HG03103 (cell line): ENCODE measurements at regions not wholly inside any gene's neighbourhood (a gene's known extent, or its start where the extent isn't known, plus 50 kb on each side); places are given as distances from the start of the nearest gene placed in this dataset.
"Not testable (repeated sequence)": the region's sequence is repeated elsewhere in the genome, so short reads cannot be mapped to it uniquely, and the experiment has no call there.

ENCODE experiments used
- ATAC-seq: cut with Tn5 transposase; IDR thresholded peaks from one replicate; pipeline ENCODE4 v1.9.1; 2021; ENCODE audit warnings: low read depth; ENCODE audit not compliant: unreplicated experiment

- no peak for ATAC-seq
These were observed 1141.1 kb downstream of the STIM2 start for GRCh38 chr4:28001698-28002097.

- no peak for ATAC-seq
These were observed 1143.9 kb downstream of the STIM2 start for GRCh38 chr4:28004520-28004919.

- no peak for ATAC-seq
These were observed 1145.4 kb downstream of the STIM2 start for GRCh38 chr4:28006021-28006420.

- ATAC-seq, result no peak
These were observed 1147.1 kb downstream of the STIM2 start for GRCh38 chr4:28007693-28008092.

- no peak for ATAC-seq
These were observed 1148.9 kb downstream of the STIM2 start for GRCh38 chr4:28009541-28009940.

- no peak for ATAC-seq
These were observed 1150.1 kb downstream of the STIM2 start for GRCh38 chr4:28010577-28011240.

GRCh38 chr4:28014469-28014868 is 1153.8 kb downstream of the STIM2 start:
- ATAC-seq, result no peak

GRCh38 chr4:28015996-28016395 is 1155.4 kb downstream of the STIM2 start:
- no peak for ATAC-seq

GRCh38 chr4:28038253-28038652 is 1177.6 kb downstream of the STIM2 start:
- not testable (repeated sequence) for ATAC-seq

- ATAC-seq, result no peak
These were observed 1201.9 kb downstream of the STIM2 start for GRCh38 chr4:28062562-28062961.

- no peak for ATAC-seq
These were observed 1213.4 kb downstream of the STIM2 start for GRCh38 chr4:28073860-28074555.

- no peak for ATAC-seq
These were observed 1214.8 kb downstream of the STIM2 start for GRCh38 chr4:28075401-28075956.

- ATAC-seq, result not testable (repeated sequence)
These were observed 1216.6 kb downstream of the STIM2 start for GRCh38 chr4:28077203-28077602.

- ATAC-seq, result no peak
These were observed 1222.2 kb downstream of the STIM2 start for GRCh38 chr4:28082686-28083390.

- no peak for ATAC-seq
These were observed 1232.0 kb downstream of the STIM2 start for GRCh38 chr4:28092610-28093009.

- ATAC-seq, result no peak
These were observed 1232.4 kb downstream of the STIM2 start for GRCh38 chr4:28093071-28093470.

GRCh38 chr4:28101583-28101982 is 1240.9 kb downstream of the STIM2 start:
- no peak for ATAC-seq

GRCh38 chr4:28105271-28105859 is 1244.7 kb downstream of the STIM2 start:
- no peak for ATAC-seq

GRCh38 chr4:28106155-28106554 is 1245.5 kb downstream of the STIM2 start:
- ATAC-seq, result no peak

- ATAC-seq, result no peak
These were observed 1249.2 kb downstream of the STIM2 start for GRCh38 chr4:28109801-28110200.
